Heart left ventricle (tissue), 16 donors: ENCODE measurements at regions not wholly inside any gene's neighbourhood (a gene's known extent, or its start where the extent isn't known, plus 50 kb on each side); places are given as distances from the start of the nearest gene placed in this dataset.

Experiments used
- ATAC-seq, 4 donors: fragments of 200-7000 bp; cut with Tn5 transposase; one replicate each; pipeline ENCODE4 v1.9.1; 2020 to 2022; ENCODE audit warnings: moderate library complexity in 4 of 4, mild to moderate bottlenecking in 3 of 4, moderate number of reproducible peaks in 1 of 4
- DNase-seq, 5 donors: peaks; one replicate each; pipeline ENCODE4 v3.0.0-alpha.2; 2020
- H3K27ac ChIP-seq, 12 donors: fragments of 200-600 bp; sonication (generic) in 4 of 12; one replicate each; pipeline versions ENCODE4 v1.5.0 to v1.8.0; 2016 to 2022; ENCODE audit warnings: mild to moderate bottlenecking in 2 of 12
- H3K27me3 ChIP-seq, 9 donors: fragments of 200-600 bp; sonication (generic) in 2 of 9; one replicate each; pipeline versions ENCODE4 v1.5.1 to v1.8.0; 2016 to 2022; ENCODE audit warnings: mild to moderate bottlenecking in 3 of 9
- H3K36me3 ChIP-seq, 9 donors: fragments of 200-600 bp; sonication (generic) in 2 of 9; one replicate each; pipeline versions ENCODE4 v1.5.0 to v1.8.0; 2018 to 2022; ENCODE audit warnings: mild to moderate bottlenecking in 2 of 9
- H3K4me1 ChIP-seq, 12 donors: fragments of 200-600 bp; sonication (generic) in 4 of 12; one replicate each; pipeline versions ENCODE4 v1.5.0 to v1.8.0; 2016 to 2022; ENCODE audit warnings: mild to moderate bottlenecking in 3 of 12
- H3K4me3 ChIP-seq, 12 donors: fragments of 200-600 bp; sonication (generic) in 4 of 12; one replicate each; pipeline versions ENCODE4 v1.5.0 to v1.8.0; 2017 to 2022; ENCODE audit warnings: mild to moderate bottlenecking in 9 of 12, moderate library complexity in 4 of 12
- H3K9me3 ChIP-seq, 12 donors: fragments of 200-600 bp; sonication (generic) in 4 of 12; one replicate each; pipeline versions ENCODE4 v1.5.0 to v1.8.0; 2016 to 2022; ENCODE audit warnings: mild to moderate bottlenecking in 1 of 12
- CTCF ChIP-seq, 12 donors: fragments of 200-600 bp; sonication (generic) in 4 of 12; IDR thresholded peaks; one replicate each; pipeline versions ENCODE4 v1.5.0 to v1.8.0; 2018 to 2022; ENCODE audit warnings: antibody characterized with exemption in 12 of 12, mild to moderate bottlenecking in 5 of 12
- POLR2A ChIP-seq, 2 donors: fragments of 450-650 bp; IDR thresholded peaks; one replicate each; pipeline ENCODE4 v1.6.1; 2017; ENCODE audit warnings: antibody characterized with exemption in 2 of 2, mild to moderate bottlenecking in 2 of 2, moderate library complexity in 2 of 2
- WGBS, 4 donors: extraction: QIAGEN DNeasy Blood & Tissue Kit in 2 of 4; methylation state at CpG; one replicate each; pipeline versions ENCODE4 v1.1.5 to v1.1.7; 2013 to 2018; 5-methylcytosine and 5-hydroxymethylcytosine counted together
- intact Hi-C, 10 donors: fragments of 100-400 bp; cut with DNase I; formaldehyde crosslinking; loops; one replicate each; pipeline versions ENCODE4 v1.11.1 to v1.14.2; 2022
- donor health status: ischemic (EF 13 %, LVEDD 7.1; RV severe dilation, severe dysfunction).
- donor health status: healthy with polysubstance abuse.
- donor health status: DM: no; HTN: yes; CAD: no.
- donor health status: DM: no; HTN: no; CAD: no.
- donor health status: ischemic (EF 25% LVEDD 6.9; RV normal size, moderate dysfunction).
- donor health status: ischemic (EF 25% LVEDD 5.7; RV mildly dilated, moderate dysfunction).
- donor health status: healthy.
- donor health status: DM: yes; HTN: yes; CAD: no.
- donor health status: ischemic (EF 35%, LVEDD 5.7; RV mildly dilated, moderate dysfunction).
- donor health status: nonischemic (EF 11% LVEDD 7.7; RV severe dilation, severe dysfunction).
- donor health status: DM: yes; HTN: yes; CAD: no.
- donor health status: PGD.
- donor health status: ischemic (EF 29% LVEDD 5.4; RV normal size, mild dysfunction).
- donor health status: nonischemic (EF 23%, LVEDD 6.1; RV moderate dilation, normal function).

- H3K4me1 ChIP-seq, result no peaks in the 10 kb centered on the region
- ATAC-seq (no peak), DNase-seq (no peak)
- TF ChIP-seq POLR2A (IDR thresholded peaks at IDR 0.05), result no peak
- no peak for TF ChIP-seq CTCF (IDR thresholded peaks at IDR 0.05)
- H3K27ac ChIP-seq, result no peak overlapping the region
- 66 to 72% (median 68%) methylated on average over 6 of the region's 6 CpGs for WGBS, 4 donors
- no peaks in the 10 kb centered on the region for H3K36me3 ChIP-seq
- H3K27me3 ChIP-seq, result no peaks in the 10 kb centered on the region
- H3K4me3 ChIP-seq, result no peak overlapping the region
- H3K9me3 ChIP-seq, result no peaks in the 10 kb centered on the region
- intact Hi-C loops, result no loop called here
Measured at GRCh38 chr19:32012886-32013631, 332.4 kb upstream of the ZNF507 start.

- 64 to 73% (median 70%) methylated on average over 9 of the region's 9 CpGs for WGBS, 4 donors
- Histone ChIP-seq H3K27me3 (no peaks in the 10 kb centered on the region), H3K36me3 (no peaks in the 10 kb centered on the region), H3K9me3 (no peaks in the 10 kb centered on the region), H3K4me3 (no peak overlapping the region), H3K27ac (no peak overlapping the region), H3K4me1 (no peaks in the 10 kb centered on the region)
- DNase-seq, result no peak
- ATAC-seq, result no peak
- TF ChIP-seq POLR2A (IDR thresholded peaks at IDR 0.05), result no peak
- TF ChIP-seq CTCF (IDR thresholded peaks at IDR 0.05), result no peak
- intact Hi-C loops, result no loop called here
Measured at GRCh38 chr19:32017176-32017953, 328.0 kb upstream of the ZNF507 start.

- peaks cover 0 to under 1% (median 0%) of the 10 kb centered on the region in 9 donors for H3K27me3 ChIP-seq
- no peaks in the 10 kb centered on the region for H3K36me3 ChIP-seq
- no peak overlapping the region for H3K27ac ChIP-seq
- 58 to 64% (median 63%) methylated on average over 6 of the region's 6 CpGs for WGBS, 4 donors
- no peak for TF ChIP-seq POLR2A (IDR thresholded peaks at IDR 0.05)
- no peaks in the 10 kb centered on the region for H3K9me3 ChIP-seq
- ATAC-seq (no peak), DNase-seq (no peak)
- no peaks in the 10 kb centered on the region for H3K4me1 ChIP-seq
- intact Hi-C loops, result no loop called here
- H3K4me3 ChIP-seq, result no peak overlapping the region
Measured at GRCh38 chr19:32018014-32018413, 327.4 kb upstream of the ZNF507 start.

GRCh38 chr19:32020538-32020937, 324.9 kb upstream of the ZNF507 start:
- H3K36me3 ChIP-seq, result no peaks in the 10 kb centered on the region

More at GRCh38 chr19:32020538-32020937, 324.9 kb upstream of the ZNF507 start:
- Histone ChIP-seq H3K27me3 (peaks cover 0 to 6% (median 0%) of the 10 kb centered on the region in 9 donors), H3K4me3 (no peak overlapping the region), H3K9me3 (no peaks in the 10 kb centered on the region), H3K27ac (no peak overlapping the region), H3K4me1 (no peaks in the 10 kb centered on the region)
- intact Hi-C loops, result no loop called here
- TF ChIP-seq CTCF (IDR thresholded peaks at IDR 0.05) (no peak), POLR2A (IDR thresholded peaks at IDR 0.05) (no peak)
- DNase-seq (no peak), ATAC-seq (no peak)
- 68 to 82% (median 74%) methylated on average over 2 of the region's 2 CpGs for WGBS, 4 donors
